Nephron (organoid): ENCODE measurements at regions not wholly inside any gene's neighbourhood (a gene's known extent, or its start where the extent isn't known, plus 50 kb on each side); places are given as distances from the start of the nearest gene placed in this dataset.
"Not testable (repeated sequence)": the region's sequence is repeated elsewhere in the genome, so short reads cannot be mapped to it uniquely, and the experiment has no call there.

Source experiments
- H3K27ac Mint-ChIP-seq, 3 experiments: 2 replicates each; pipeline ENCODE4 v1.8.0; 2020; ENCODE audit warnings: mixed read lengths in 3 of 3, mild to moderate bottlenecking in 2 of 3, moderate library complexity in 1 of 3
- H3K27me3 Mint-ChIP-seq: 2 replicates; pipeline ENCODE4 v1.8.0; 2021; ENCODE audit warnings: low read depth, mild to moderate bottlenecking, moderate library complexity, mixed read lengths
- H3K36me3 Mint-ChIP-seq: 2 replicates; pipeline ENCODE4 v1.8.0; 2020; ENCODE audit warnings: low read depth, mixed read lengths
- H3K4me1 Mint-ChIP-seq: 2 replicates; pipeline ENCODE4 v1.8.0; 2020; ENCODE audit warnings: mixed read lengths
- H3K4me3 Mint-ChIP-seq, 3 experiments: 2 replicates each; pipeline ENCODE4 v1.8.0; 2020; ENCODE audit warnings: mild to moderate bottlenecking in 3 of 3, mixed read lengths in 3 of 3, moderate library complexity in 2 of 3
- H3K9me3 Mint-ChIP-seq: 2 replicates; pipeline ENCODE4 v1.8.0; 2020; ENCODE audit warnings: mixed read lengths
- CTCF ChIP-seq, 3 experiments: fragments of 200-600 bp; sonication (generic); IDR thresholded peaks; one replicate each; pipeline ENCODE4 v1.5.0; 2021; ENCODE audit warnings: antibody characterized with exemption in 3 of 3; ENCODE audit not compliant: unreplicated experiment in 3 of 3

GRCh38 chr5:165039748-165040147 lies 1534.3 kb downstream of the MAT2B start:
- no peak for TF ChIP-seq CTCF (IDR thresholded peaks at IDR 0.05; ENCODE audit: unreplicated experiment in 3 of 3)
- no peak overlapping the region for H3K4me3 Mint-ChIP-seq
- no peak overlapping the region for H3K27ac Mint-ChIP-seq
- no peaks in the 10 kb centered on the region for H3K4me1 Mint-ChIP-seq
- H3K36me3 Mint-ChIP-seq = no peaks in the 10 kb centered on the region
- H3K9me3 Mint-ChIP-seq = peaks cover 12% of the 10 kb centered on the region
- no peaks in the 10 kb centered on the region for H3K27me3 Mint-ChIP-seq

DNA sequence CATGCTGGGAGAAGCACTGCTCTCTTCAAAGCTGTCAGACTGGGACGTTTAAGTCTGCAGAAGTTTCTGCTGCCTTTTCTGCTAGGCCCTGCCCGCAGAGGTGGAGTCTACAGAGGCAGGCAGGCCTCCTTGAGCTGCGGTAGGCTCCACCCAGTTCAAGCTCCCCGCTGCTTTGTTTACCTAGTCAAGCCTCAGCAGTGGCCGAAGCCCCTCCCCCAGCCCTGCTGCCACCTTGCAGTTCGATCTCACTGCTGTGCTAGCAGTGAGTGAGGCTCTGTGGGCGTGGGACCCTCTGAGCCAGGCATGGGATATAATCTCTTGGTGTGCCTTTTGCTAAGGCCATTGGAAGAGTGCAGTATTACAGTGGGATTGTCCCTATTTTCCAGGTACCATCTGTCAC lies 1540.5 kb downstream of the MAT2B start:
- not testable (repeated sequence) for H3K4me3 Mint-ChIP-seq, H3K27ac Mint-ChIP-seq, H3K4me1 Mint-ChIP-seq, H3K36me3 Mint-ChIP-seq, H3K27me3 Mint-ChIP-seq
- H3K9me3 Mint-ChIP-seq = peaks cover 18% of the 10 kb centered on the region

DNA sequence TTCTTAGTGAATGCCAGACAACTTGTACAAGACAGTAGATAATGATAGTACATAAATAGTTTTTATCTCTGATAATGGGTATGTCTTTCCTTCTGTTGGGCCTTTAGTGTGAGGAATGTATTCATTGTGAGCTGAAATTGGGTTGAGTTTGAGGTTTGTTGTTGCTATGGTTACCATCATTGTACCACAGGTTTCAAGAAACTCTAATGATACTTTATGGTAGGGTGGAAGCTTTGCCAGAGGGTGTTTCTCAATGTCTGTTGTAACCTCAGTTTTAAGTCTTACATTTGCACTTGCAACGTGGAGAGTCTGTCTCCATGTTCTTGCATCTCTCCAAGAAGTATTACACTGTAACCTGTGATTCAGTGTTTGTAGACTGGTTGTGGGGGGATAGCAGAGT lies 1550.1 kb downstream of the MAT2B start:
- TF ChIP-seq CTCF (IDR thresholded peaks at IDR 0.05; ENCODE audit: unreplicated experiment in 3 of 3) = no peak
- H3K27me3 Mint-ChIP-seq = no peaks in the 10 kb centered on the region
- H3K4me3 Mint-ChIP-seq = no peak overlapping the region
- no peaks in the 10 kb centered on the region for H3K4me1 Mint-ChIP-seq
- H3K27ac Mint-ChIP-seq = no peak overlapping the region
- no peaks in the 10 kb centered on the region for H3K36me3 Mint-ChIP-seq
- H3K9me3 Mint-ChIP-seq = peaks cover 2% of the 10 kb centered on the region

- peaks cover 2% of the 10 kb centered on the region for H3K9me3 Mint-ChIP-seq
- no peak for TF ChIP-seq CTCF (IDR thresholded peaks at IDR 0.05; ENCODE audit: unreplicated experiment in 3 of 3)
- no peaks in the 10 kb centered on the region for H3K4me1 Mint-ChIP-seq
- H3K27ac Mint-ChIP-seq = no peak overlapping the region
- H3K27me3 Mint-ChIP-seq = no peaks in the 10 kb centered on the region
- no peak overlapping the region for H3K4me3 Mint-ChIP-seq
- no peaks in the 10 kb centered on the region for H3K36me3 Mint-ChIP-seq
These were observed 1551.7 kb downstream of the MAT2B start for GRCh38 chr5:165057145-165057544.

DNA sequence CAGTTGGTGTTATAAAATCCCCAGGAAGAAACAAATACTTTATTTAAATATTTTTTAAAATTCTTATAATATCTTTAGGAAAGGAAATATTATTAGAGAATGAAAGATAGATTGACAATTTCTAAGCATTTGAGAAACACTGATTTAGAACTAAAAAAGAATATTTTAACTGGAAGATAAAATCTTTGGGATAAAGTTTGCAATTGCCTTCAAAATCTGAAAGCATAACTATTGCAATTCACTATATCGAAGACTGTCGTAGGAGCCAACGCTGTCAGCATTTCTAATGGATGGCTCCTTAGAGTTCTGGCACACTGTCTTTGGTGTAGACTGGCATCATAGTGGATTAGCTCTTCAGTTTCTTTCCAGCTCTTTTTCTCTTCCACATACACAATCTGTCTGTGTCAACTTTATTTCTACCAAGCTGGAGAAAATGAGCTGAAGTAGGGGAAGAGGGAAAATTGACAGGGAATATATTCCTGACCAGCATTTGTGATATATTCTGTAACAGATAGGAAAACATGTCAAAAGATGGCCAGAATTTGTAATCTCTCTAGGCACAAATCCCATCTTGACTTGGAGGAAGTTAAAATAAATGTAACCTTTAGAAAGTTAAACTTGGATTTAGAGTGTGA lies 1561.4 kb downstream of the MAT2B start:
- Mint-ChIP-seq H3K4me1 (no peaks in the 10 kb centered on the region), H3K36me3 (no peaks in the 10 kb centered on the region), H3K27me3 (no peaks in the 10 kb centered on the region), H3K9me3 (peaks cover 9% of the 10 kb centered on the region), H3K27ac (no peak overlapping the region), H3K4me3 (no peak overlapping the region)
- no peak for TF ChIP-seq CTCF (IDR thresholded peaks at IDR 0.05; ENCODE audit: unreplicated experiment in 3 of 3)

- H3K4me1 Mint-ChIP-seq = no peaks in the 10 kb centered on the region
- no peak overlapping the region for H3K4me3 Mint-ChIP-seq
- no peaks in the 10 kb centered on the region for H3K36me3 Mint-ChIP-seq
These were observed 1571.3 kb downstream of the MAT2B start for GRCh38 chr5:165076686-165077085.

More at GRCh38 chr5:165076686-165077085, 1571.3 kb downstream of the MAT2B start:
- H3K27ac Mint-ChIP-seq = no peak overlapping the region
- H3K27me3 Mint-ChIP-seq = no peaks in the 10 kb centered on the region
- TF ChIP-seq CTCF (IDR thresholded peaks at IDR 0.05; ENCODE audit: unreplicated experiment in 3 of 3) = no peak
- peaks cover 12% of the 10 kb centered on the region for H3K9me3 Mint-ChIP-seq
